ENCODE measurements at regions not wholly inside any gene's neighbourhood (a gene's known extent, or its start where the extent isn't known, plus 50 kb on each side); places are given as distances from the start of the nearest gene placed in this dataset.

DNA sequence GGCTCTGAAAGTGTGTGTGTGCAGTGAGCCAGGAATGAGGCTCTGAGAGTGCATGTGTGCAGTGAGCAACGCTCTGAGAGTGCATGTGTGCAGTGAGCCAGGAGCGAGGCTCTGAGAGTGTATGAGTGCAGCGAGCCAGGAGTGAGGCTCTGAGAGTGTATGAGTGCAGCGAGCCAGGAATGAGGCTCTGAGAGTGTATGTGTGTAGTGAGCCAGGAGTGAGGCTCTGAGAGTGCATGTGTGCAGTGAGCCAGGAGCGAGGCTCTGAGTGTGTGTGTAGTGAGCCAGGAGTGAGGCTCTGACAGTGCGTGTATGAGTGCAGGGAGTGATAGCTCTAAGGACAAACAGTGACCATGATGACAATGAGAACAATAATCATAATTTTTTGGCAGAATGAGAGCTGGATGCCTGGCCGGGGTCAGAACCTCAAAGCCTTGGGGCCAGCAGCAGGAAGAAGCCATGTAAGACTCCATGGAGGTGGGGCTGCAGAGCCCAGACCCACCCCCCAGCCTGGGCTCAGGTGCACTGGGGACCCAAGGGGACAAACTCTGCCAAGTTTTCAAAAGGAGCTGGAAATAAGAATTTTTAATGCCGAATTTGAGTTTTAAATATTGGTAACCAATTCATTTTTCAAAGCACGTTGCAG lies 85.7 kb upstream of the PRR20G start:
- DNase-seq, result no peak

DNA sequence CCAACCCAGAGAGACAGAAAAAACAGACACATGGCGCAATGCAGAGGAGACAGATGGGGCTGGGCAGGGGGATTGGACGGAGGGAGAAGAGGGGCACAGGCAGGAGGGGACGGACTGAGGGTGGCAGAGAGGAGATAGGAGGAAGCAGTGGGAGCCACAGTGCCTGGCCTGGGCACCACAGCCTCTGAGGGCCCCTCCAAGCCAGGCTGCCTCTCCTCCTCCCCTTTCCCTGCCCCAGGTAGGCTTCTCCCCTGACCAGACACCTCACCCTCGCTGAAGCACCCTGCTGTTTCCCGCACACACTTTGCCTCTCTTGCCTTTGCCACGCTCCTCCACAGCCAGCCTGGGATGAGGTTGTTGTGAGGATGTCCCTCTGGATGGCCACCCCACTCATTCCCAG lies 84.0 kb upstream of the PRR20G start:
- no peak for DNase-seq

DNA sequence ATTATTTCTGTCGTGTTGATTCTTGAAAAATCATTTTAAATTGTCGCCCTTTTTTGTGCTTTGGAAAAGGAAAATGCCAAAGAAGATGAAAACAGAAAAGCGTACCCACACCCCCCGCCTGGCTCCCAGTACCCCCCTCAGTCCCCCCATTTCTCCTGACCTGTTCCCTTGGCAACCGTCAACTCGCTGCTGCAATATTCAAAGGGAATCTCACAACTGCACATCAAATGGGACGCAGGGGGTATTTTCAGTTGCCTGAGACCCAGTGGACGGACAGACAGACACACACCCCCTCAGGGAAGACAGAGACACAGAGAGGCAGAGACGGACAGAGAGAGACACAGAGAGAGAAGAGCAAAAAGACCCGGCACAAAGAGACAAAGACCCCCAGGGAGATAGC lies 83.5 kb upstream of the PRR20G start:
- DNase-seq, result no peak

DNA sequence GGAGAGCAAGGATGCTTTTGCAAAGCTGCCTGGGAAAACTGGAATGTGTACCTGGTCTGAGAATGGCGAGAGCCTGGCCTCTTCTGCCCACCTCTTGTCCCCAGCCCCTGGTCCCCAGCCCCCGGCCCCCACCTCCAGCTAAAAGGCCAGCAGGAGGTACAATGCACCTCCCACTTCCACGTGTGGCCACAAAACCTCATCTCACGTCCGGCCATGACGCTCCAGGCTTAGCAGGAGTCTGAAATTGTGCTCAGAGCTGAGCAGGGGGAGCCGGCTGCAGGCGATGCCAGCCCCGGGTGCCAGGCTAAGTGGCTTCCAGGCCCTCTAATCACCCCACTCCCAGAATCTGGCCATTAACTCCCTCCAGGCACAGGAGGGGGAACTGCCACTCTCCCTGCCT lies 83.1 kb upstream of the PRR20G start:
- DNase-seq, result no peak

DNA sequence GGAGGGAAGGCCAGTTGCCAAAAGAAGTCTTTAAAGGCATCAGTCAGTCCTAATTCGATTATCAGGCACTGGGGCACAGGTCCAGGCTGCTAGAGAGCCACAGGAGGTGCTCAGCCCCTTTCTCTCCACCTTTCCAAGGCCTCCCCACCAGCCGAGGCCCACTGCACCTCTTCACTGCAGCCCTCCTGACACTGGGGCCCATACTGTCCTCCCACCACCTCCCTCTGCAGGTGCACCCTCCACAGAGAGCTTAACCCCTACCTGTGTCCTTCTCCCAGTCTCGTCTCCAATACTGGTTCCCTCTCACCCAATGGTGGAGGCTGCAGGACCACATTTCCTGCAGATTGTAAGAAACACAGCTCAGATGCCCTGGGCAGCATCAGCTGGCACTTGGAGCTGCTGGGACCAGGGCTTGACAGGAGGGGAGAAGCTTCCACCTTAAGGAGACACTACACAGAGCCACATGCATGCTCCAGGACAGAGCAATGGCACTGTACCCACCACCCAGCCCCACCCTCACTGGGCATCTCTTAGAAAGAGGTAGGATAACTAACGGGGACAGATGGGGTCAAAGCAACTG lies 81.6 kb upstream of the PRR20G start:
- DNase-seq, result no peak

DNA sequence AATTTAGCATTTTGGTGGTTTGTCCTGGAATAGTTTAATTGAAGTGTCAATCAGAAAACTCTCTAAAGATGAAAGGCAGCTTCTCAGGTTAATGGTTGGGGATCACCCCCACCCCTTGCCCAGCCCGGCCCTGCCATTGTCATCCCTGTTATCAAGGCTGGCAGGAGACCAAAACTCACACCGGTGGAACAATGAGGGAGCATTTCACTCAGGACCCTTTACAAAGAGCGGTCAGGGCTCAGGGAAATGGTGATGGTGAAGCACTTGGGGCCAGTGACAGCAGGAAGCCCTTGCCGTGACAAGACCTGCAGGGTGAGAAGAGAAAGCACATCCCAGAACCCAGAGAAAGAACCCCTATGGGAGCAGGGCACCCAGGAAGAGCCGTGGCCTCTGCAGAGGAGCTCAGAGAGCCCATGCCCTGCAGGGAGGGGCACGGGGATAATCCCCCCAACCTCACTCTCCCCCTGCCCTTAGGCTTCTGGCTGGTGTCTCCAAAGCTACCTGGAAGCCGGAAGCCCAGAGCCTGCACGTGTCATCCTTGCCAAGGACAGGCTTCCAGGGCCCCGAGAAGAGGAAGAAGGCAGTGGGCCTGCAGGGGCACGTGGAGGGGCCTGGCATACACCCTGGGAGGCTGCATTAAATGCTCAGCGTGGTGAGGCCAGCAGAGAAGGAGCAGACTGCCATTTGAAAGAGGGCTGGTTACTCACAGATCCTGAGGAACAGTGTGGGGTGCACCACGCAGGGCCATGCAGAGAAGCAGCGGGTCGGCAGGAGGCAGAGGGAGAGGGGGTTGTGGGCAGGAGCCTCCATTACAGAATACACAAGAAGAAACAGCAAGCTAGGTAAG lies 80.6 kb upstream of the PRR20G start:
- no peak for DNase-seq

DNA sequence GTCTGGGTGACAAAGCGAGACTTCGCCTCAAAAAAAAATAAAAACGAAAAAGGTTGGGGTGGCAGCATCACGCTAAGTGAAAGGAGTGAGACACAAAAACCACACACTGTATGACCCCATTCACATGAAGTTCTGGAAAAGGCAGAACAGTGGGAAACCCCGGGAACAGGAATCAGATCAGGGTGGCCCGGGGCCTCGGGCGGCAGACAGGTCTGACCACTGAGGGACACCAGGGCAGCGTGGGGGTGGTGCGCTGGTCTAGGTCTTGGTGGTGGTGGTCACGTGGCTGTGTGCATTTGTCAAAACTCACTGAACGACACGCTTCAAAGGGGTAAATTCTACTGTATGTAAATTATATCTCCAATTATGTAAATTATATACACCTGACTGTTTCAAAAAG lies 79.7 kb upstream of the PRR20G start:
- no peak for DNase-seq

DNA sequence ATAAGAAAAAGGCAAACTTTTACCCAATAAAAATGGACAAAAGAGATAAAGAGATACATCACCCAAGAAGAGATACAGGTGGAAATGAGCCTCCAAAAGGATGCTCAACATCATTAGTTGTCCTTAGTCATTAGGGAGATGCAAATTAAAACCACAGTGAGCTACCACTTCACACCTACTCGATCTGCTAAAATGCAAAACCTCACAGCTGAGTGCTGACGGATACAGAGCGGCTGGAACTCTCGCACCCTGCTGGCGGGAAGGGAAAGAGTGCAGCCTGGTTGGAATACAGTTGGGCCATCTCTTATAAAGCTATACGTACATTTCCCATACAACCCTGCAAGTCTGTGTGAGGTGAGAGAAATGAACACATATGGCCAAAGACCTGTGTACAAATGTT lies 78.5 kb upstream of the PRR20G start:
- DNase-seq, result no peak

DNA sequence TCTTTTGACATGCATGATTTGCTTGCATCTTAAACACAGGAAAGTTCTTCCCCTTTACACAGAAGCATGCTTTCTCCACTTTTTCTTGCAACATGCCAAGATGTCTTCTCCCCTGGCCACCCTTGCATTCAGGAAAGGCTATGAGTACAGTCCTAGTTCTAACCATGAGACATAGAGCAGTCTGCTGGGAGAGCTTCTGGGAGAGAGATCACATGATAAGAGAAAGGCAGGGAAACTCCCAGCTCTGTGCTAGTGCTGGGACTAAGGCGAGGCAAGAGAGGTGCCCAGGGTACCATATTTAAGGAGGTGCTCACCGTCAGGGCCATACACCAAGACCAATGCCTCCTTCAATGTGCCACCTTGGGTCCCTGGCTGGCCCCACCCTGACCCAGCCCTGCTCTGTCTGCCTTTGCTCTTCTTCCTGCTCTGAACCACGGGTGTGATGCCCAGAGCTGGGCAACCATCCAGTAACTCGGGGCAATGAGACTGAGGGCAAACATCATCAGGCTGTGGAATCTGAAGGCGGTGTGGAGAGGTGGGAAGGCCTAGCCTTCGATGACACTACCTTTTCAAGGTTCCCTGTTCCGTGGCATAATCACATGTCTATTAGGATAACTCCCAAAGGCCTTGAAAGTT lies 77.4 kb upstream of the PRR20G start:
- no peak for DNase-seq

DNA sequence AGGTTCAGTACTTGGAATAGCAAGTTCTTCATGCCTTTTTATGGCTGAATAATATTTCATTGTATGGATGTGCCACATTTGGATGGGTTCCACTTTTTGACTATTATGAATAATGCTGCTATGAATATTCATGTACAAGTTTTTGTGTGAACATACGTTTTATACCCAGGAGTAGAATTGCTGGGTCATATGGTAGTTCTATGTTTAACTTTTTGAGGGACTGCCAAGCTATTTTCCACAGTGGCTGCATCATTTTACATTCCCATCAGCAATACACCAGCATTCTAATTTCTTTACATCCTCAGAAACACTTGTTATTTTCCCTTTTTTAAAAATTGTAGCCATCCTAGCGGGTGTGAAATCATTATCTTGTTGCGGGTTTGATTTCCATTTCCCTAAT lies 76.0 kb upstream of the PRR20G start:
- no peak for DNase-seq

DNA sequence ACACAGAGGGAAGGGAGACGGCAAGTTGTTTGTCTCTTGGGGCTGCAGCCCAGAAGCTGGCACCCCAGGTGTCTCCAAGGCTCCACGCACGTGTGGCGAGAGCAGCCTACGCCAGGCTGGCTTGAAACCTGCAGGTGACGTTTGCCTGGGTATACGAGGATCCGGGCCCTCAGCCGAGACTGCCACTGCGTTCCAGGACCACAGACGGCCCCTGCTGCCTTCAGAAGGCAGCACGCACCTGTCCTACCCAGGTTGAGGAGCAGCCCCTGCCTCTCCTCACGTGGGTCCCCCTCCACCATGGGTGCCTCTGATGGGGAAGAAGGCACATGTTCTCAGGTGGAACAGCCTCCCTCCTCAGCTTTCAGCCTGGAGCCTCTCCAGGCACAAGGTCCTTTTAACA lies 75.3 kb upstream of the PRR20G start:
- DNase-seq, result no peak

DNA sequence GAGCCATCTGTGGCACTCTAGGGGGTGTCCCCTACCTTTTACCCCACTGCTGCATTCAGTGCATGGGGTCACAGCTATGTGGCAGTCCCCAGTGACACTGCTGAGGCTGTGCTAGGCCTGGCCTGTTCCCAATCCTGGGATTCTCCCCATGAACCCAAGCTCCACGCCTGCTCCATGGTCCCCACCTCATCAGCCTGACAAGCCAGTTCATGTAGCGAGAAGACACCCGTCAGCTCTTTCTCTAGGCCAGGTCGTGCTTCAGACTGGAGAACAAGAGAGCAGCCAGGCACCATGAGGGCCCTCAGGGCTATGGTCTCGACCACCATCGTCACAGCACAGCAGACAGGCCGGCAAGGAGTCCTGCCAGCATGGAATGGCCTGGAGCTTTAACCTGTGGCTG lies 72.8 kb upstream of the PRR20G start:
- no peak for DNase-seq

DNA sequence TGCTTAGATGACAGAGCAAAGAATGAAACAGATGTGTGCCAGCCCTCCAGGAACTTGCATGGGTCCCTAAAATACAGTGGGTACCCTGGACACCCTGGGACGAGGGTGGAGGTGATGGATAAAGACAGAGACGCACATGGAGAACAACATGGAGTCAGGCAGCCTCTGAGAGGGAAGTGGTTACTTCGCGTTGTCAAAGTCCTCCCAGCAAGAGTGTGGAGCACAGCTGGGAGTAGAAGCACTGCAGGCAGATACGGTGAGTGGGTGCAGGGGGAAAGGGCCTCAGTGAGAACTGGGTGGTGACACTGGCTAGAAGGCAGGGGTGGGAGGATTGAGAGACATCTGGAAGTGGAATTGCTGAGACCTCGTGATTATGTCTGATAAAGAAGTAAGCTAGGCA lies 70.8 kb upstream of the PRR20G start:
- no peak for DNase-seq

DNA sequence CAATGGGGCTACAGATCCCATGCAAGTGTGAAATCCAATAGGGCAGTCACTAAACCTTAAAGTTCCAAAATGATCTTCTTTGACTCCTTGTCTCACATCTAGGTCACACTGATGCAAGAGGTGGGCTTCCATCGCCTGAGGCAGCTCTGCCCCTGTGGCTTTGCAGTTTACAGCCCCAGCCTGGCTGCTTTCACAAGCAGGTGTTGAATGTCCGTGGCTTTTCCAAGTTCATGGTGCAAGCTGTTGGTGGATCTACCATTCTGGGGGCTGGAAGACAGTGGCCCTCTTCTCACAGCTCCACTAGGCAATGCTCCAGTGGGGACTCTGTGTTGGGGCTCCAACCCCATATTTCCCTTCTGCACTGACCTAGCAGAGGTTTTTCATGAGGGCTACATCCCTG lies 68.5 kb upstream of the PRR20G start:
- no peak for DNase-seq

DNA sequence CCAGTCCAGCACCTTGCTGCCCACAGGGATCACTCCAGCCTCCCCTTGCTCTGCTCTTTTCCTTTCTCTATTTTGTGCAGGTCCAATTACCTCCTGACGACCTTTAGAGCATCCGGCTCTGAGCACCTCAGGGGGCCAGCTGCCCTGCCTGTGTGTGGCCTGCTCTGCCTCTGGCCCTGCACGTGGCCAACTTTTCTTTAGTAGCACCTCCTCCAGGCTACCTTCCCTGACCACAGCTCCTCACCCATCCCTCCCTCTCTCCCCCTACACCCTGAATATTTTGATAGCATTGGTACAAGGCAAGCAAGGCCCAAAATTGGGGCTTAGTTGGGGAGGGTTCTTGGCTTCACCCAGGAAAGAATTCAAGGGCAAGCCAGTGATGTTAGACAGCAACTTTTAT lies 66.9 kb upstream of the PRR20G start:
- DNase-seq, result no peak

DNA sequence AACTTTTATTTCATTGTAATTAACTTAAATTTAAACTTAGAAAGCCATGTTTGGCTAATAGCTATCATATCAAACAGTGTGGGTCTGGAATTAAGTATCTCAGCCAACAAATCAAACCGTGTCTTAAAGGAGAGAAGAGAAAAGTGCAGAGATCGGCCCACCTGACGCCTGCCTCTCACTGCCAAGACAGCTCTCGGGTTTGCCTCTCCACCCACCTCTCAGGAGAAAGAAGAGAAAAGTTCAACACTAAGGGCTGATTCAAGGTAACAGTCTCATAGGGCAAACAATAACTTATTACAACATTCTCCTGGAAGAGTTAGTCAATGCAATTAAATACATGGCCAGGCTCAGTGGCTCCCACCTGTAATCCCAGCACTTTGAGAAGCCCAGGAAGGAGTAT lies 64.8 kb upstream of the PRR20G start:
- DNase-seq, result no peak

DNA sequence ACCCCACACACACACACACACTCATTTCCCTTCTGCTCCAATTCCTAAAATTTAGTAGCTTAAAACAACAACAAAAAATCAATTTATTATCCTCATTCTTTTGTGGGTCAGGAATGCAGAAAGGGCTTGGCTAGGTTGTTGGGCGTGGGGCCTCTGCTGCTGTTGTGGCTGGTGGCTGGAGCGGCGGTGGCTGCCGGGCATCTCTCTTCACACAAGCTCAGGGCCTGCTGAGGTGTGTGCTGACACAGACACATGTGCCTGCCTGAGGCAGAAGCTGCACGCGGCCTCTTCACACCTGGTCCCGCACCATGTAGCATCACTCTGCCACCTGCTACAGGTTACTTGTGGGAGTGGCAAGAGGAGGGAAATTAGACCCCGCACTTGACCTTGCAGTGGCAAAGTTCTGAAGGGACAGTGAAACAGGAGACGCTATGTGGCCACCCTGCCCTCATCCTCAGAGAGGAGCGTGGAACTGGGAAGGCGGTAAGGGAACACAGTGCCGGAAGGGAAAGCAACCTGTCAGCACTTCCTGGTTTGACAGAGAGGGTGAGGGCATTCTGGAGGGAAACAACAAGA lies 64.0 kb upstream of the PRR20G start:
- DNase-seq, result no peak

DNA sequence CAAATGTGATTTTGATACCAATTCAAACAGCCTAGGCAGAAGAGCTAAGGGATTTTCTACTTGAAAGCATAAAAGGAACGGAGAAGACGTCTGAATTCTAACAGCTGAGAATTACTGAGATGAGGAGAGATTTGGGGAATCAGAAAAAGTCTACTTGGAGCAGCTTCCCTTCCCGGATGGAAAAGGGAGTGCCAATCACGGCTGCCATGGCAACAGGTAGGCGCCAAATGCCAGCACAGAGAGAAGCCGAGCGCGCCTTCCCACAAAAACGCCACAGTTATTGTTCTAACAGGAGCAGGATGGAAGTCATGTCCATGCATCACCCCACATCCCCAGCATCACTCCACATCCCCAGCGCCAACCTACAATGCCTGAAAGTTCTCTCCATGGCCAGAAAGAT lies 63.5 kb upstream of the PRR20G start:
- DNase-seq, result no peak

DNA sequence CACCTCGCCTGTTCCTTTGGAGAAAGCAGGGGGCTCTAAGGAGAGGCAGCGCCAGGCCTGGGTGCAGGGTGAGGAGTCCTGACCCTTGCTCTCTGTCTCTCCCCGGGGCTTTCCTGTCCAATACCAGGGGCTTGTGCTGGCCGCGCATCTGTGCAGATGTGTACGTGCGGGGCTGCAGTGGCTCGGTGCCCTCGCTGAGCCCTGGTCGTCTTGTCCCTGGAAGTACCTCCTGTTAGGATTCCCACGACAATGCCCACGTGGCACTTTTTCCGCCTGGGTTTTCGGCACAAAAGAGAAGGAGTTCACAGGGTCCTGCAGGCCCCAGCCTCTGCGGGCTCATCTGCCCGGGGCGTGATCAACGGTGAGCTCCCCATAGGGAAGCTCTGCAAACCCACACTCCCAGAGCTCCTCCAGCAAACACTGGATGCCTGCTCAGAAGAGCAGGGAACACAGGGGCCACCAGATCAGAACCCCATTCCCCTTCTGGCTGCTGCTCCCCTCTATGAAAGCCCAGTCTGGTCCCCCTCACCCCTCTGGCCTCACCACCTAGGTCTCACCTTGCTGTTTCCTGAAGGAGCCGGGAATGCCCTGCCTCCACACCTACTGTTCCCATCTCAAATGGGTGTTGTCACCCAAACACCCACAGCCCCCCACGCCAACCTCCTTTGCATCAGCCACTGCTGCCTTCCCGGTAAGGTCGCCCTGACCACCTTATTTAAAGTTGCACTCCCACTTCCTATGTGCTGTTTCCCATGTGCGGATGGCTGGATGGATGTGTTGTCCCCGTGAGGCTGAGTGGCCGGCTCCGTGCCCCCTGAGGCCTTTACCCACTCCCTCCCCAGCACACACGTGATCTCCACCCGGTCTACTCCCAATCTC lies 62.6 kb upstream of the PRR20G start:
- no peak for DNase-seq

DNA sequence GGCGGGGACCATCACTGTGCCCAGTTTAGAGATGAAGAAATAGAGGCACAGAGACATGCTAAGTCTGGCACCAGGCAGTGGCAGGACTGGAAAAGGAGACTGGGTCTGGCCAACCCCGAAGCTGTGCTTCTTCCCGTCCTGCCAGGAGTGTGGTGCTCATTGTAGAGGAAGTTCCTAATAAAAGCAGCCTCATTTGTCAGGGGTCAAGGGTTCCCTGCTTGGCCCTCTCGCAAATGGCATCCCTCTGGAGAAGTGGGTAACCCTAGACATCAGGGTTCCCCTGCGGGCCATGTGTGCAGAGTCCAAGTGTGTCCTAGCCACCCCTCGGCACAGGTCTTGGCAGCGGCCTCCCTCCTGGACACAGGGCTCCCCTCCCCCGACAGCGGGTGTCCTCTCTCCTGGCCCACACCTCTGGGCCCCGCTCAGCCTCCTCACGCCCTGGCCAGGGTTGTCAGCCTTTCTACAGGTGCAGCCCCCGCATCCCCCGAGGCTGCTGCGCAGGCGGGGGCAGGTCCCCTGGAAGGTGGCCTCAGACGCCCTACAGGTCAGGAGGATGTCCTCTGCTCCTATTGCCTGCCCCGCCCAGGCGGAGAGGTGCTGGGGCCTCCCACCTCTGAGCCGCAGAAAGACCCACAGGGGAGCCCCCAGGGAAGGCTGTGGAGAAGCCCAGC lies 61.8 kb upstream of the PRR20G start:
- no peak for DNase-seq

DNA sequence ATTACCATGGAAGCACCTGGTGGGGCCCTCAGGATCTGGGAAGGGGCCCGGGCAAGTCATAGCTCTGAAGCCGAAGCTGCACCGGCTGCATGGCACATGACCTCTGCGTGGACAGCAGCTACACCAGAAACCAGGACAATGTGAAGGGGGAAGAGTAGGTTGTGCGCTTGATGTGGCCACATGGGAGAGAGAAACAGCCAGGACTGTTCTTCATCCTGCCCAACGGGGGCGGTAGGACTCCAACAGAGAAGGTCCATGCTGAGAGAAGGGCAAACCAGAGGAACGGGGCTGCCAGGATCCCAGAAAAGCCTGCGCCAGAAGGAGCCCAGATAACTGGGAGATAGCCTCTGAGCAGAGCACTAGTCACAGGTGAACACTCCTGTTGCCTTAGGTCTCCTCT lies 54.9 kb upstream of the PRR20G start:
- no peak for DNase-seq

Data from fibroblast of skin of back (primary cell).